ENCODE measurements at regions not wholly inside any gene's neighbourhood (a gene's known extent, or its start where the extent isn't known, plus 50 kb on each side); places are given as distances from the start of the nearest gene placed in this dataset.

- no peak overlapping the region for H3K4me3 ChIP-seq
- WGBS, 2 donors = 57 to 62% methylated on average over 5 of the region's 5 CpGs
- peak overlapping the region in 1 of 2 donors; percentile 9 for H3K27ac ChIP-seq (ENCODE audit: low read depth in 1 of 2, low read length in 1 of 2)
- ATAC-seq (ENCODE audit: insufficient read depth, low FRiP score) (no peak), DNase-seq (no peak)
- H3K27me3 ChIP-seq (ENCODE audit: control insufficient read depth in 3 of 3, insufficient read depth in 3 of 3, low read length in 2 of 3) = no peaks in the 10 kb centered on the region
- H3K36me3 ChIP-seq (ENCODE audit: control insufficient read depth in 4 of 4, insufficient read depth in 4 of 4, low read length in 4 of 4) = no peaks in the 10 kb centered on the region
- no peaks in the 10 kb centered on the region for H3K9me3 ChIP-seq (ENCODE audit: control insufficient read depth in 4 of 4, insufficient read depth in 3 of 4, low read length in 3 of 4)
- no peak for TF ChIP-seq CTCF (IDR thresholded peaks at IDR 0.05; ENCODE audit: control extremely low read depth, extremely low read depth)
- no peak overlapping the region for H3K9ac ChIP-seq (ENCODE audit: insufficient read depth in 1 of 2, low read length in 2 of 2)
- peaks cover 0 to 20% (median 14%) of the 10 kb centered on the region in 5 donors for H3K4me1 ChIP-seq (ENCODE audit: control insufficient read depth in 5 of 5, insufficient read depth in 5 of 5, low read length in 5 of 5)
Measured at GRCh38 chr1:182146286-182146685, 84.8 kb upstream of the ZNF648 start.

DNA sequence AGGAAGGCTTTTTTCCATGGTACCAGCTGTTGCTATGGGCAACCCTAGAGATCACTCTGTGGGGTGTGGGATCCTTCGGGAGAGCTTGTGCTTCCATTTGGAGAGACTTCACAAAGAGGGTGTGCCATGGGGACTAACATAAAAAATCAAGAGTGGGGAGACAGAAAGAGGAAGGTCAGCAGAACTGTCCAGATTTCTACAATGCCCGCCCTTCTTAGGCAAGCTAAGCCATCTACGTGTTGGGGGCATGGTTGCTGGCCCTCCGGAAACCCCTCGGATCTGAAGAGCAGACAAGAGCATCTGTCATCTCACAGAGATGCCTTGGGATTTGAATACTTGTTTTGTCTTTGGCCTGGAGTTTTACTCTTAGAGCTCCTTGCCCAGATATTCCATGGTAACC lies 83.9 kb upstream of the ZNF648 start:
- no peak overlapping the region for H3K9ac ChIP-seq (ENCODE audit: insufficient read depth in 1 of 2, low read length in 2 of 2)
- TF ChIP-seq CTCF (IDR thresholded peaks at IDR 0.05; ENCODE audit: control extremely low read depth, extremely low read depth) = no peak
- H3K9me3 ChIP-seq (ENCODE audit: control insufficient read depth in 4 of 4, insufficient read depth in 3 of 4, low read length in 3 of 4) = no peaks in the 10 kb centered on the region
- H3K4me3 ChIP-seq = no peak overlapping the region
- 64 to 83% methylated on average over 5 of the region's 5 CpGs for WGBS, 2 donors
- H3K36me3 ChIP-seq (ENCODE audit: control insufficient read depth in 4 of 4, insufficient read depth in 4 of 4, low read length in 4 of 4) = no peaks in the 10 kb centered on the region
- no peaks in the 10 kb centered on the region for H3K27me3 ChIP-seq (ENCODE audit: control insufficient read depth in 3 of 3, insufficient read depth in 3 of 3, low read length in 2 of 3)
- ATAC-seq (ENCODE audit: insufficient read depth, low FRiP score) = no peak
- DNase-seq = no peak
- peak overlapping the region in 1 of 2 donors; percentile 78 for H3K27ac ChIP-seq (ENCODE audit: low read depth in 1 of 2, low read length in 1 of 2)
- peaks cover 0 to 20% (median 14%) of the 10 kb centered on the region in 5 donors for H3K4me1 ChIP-seq (ENCODE audit: control insufficient read depth in 5 of 5, insufficient read depth in 5 of 5, low read length in 5 of 5)

- no peak for DNase-seq
- H3K9me3 ChIP-seq (ENCODE audit: control insufficient read depth in 4 of 4, insufficient read depth in 3 of 4, low read length in 3 of 4) = no peaks in the 10 kb centered on the region
- peak overlapping the region in 1 of 2 donors; percentile 34 for H3K9ac ChIP-seq (ENCODE audit: insufficient read depth in 1 of 2, low read length in 2 of 2)
- 34 to 40% methylated on average over 3 of the region's 3 CpGs for WGBS, 2 donors
- H3K27me3 ChIP-seq (ENCODE audit: control insufficient read depth in 3 of 3, insufficient read depth in 3 of 3, low read length in 2 of 3) = no peaks in the 10 kb centered on the region
- no peaks in the 10 kb centered on the region for H3K36me3 ChIP-seq (ENCODE audit: control insufficient read depth in 4 of 4, insufficient read depth in 4 of 4, low read length in 4 of 4)
- TF ChIP-seq CTCF (IDR thresholded peaks at IDR 0.05; ENCODE audit: control extremely low read depth, extremely low read depth) = no peak
- no peak overlapping the region for H3K4me3 ChIP-seq
- peak overlapping the region in 1 of 2 donors; percentile 84 for H3K27ac ChIP-seq (ENCODE audit: low read depth in 1 of 2, low read length in 1 of 2)
- peaks cover 0 to 20% (median 14%) of the 10 kb centered on the region in 5 donors for H3K4me1 ChIP-seq (ENCODE audit: control insufficient read depth in 5 of 5, insufficient read depth in 5 of 5, low read length in 5 of 5)
- ATAC-seq (ENCODE audit: insufficient read depth, low FRiP score) = no peak
Measured at GRCh38 chr1:182144646-182145030, 83.1 kb upstream of the ZNF648 start.

Measured in lung (tissue), 11 donors.